ENCODE measurements at regions not wholly inside any gene's neighbourhood (a gene's known extent, or its start where the extent isn't known, plus 50 kb on each side); places are given as distances from the start of the nearest gene placed in this dataset.
A peak's percentile ranks its signal among the peaks of the same experiment; 100 is the strongest.

DNA sequence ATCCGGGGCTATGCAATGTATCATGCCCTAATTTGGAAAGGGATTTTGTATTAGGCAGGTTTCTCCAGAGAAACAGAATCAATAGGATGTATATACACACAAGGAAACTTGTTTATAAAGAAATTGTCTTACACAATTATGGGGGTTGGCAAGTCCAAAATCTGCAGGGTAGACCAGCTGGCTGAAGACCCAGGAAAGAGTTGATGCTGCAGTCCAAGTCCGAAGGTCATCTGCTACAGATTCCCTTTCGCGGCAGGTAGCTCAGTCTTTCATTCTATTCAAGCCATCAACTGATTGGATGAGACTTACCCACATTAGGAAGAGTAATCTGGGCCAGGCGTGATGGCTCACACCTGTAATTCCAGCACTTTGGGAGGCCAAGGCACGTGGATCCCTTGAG is 54.6 kb upstream of the CXADR start:
- H3K36me3 Mint-ChIP-seq, result no peaks in the 10 kb centered on the region
- no peak overlapping the region for H3K27ac Mint-ChIP-seq
- H3K9me3 Mint-ChIP-seq, result no peaks in the 10 kb centered on the region
- POLR2A ChIA-PET, result no interaction called here
- H3K4me3 Mint-ChIP-seq, result no peak overlapping the region
- DNase-seq (no peak), ATAC-seq (ENCODE audit: low read depth) (no peak)
- H3K4me1 Mint-ChIP-seq, result peaks cover 5% of the 10 kb centered on the region
- peaks cover 11% of the 10 kb centered on the region for H3K27me3 Mint-ChIP-seq

DNA sequence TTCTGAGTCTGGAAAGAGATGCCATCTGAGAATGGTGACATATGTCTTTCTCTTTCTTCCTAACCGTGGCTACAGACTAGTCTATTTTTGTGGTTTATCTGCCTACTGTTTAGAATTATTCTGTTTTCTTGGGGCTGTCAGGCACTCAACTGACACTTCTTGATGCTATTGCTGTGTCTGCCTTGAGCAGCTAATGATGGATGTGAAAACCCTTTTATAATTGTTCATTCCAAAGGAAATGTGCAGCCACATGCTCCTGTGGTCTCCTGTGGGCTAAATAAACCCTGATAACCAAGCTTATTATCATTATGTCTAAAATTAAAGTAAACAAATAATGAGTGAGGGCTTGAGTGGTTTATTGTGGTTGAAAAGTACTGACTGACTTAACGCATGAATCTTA is 52.7 kb upstream of the CXADR start:
- no peak overlapping the region for H3K4me3 Mint-ChIP-seq
- no peaks in the 10 kb centered on the region for H3K36me3 Mint-ChIP-seq
- no peaks in the 10 kb centered on the region for H3K9me3 Mint-ChIP-seq
- ATAC-seq (ENCODE audit: low read depth) (no peak), DNase-seq (no peak)
- no peaks in the 10 kb centered on the region for H3K4me1 Mint-ChIP-seq
- no peaks in the 10 kb centered on the region for H3K27me3 Mint-ChIP-seq
- POLR2A ChIA-PET, result no interaction called here
- no peak overlapping the region for H3K27ac Mint-ChIP-seq

DNA sequence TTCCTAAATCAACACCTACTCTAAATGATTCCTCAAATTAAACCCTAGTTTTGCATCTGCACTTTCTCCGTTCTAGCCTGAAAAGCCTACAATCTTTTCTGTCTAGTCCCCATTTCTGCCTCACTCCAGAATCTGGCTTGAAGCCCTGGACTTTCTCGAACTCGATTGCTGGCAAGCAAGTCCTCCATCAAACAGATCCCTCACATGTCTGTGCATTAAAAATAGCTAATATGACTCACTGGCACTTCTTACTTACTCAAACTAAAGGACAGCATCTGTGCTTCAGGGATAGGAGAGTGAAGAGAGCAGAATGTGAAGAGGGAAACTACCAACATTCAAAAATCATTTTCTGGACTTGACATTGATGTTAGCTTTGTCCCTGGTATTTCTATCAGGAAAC is 51.8 kb upstream of the CXADR start:
- no peaks in the 10 kb centered on the region for H3K9me3 Mint-ChIP-seq
- ATAC-seq (ENCODE audit: low read depth) (no peak), DNase-seq (no peak)
- H3K4me3 Mint-ChIP-seq, result no peak overlapping the region
- no peaks in the 10 kb centered on the region for H3K36me3 Mint-ChIP-seq
- H3K27ac Mint-ChIP-seq, result no peak overlapping the region
- no peaks in the 10 kb centered on the region for H3K27me3 Mint-ChIP-seq
- POLR2A ChIA-PET, result no interaction called here
- no peaks in the 10 kb centered on the region for H3K4me1 Mint-ChIP-seq

DNA sequence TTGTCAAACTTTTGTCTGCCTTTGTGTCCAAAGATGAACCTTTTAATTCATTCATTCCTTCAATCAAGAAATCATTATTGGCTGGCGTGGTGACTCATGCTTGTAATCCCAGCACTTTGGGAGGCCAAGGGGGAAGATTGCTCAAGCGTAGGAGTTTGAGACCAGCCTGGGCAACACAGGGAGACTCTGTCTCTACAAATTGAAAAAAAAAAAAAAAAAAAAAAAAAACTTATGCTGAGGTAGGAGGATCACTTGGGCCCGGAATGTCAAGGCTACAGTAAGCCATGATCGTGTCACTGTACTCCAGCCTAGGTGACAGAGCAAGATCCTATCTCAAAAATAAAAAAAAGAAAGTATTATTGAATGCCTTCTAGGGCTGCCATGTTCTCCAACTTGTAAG is 51.3 kb upstream of the CXADR start:
- no peaks in the 10 kb centered on the region for H3K9me3 Mint-ChIP-seq
- no peaks in the 10 kb centered on the region for H3K36me3 Mint-ChIP-seq
- DNase-seq (no peak), ATAC-seq (ENCODE audit: low read depth) (no peak)
- no peak overlapping the region for H3K4me3 Mint-ChIP-seq
- H3K27ac Mint-ChIP-seq, result no peak overlapping the region
- no peaks in the 10 kb centered on the region for H3K4me1 Mint-ChIP-seq
- no peaks in the 10 kb centered on the region for H3K27me3 Mint-ChIP-seq
- POLR2A ChIA-PET, result no interaction called here

- Mint-ChIP-seq H3K4me1 (no peaks in the 10 kb centered on the region), H3K36me3 (no peaks in the 10 kb centered on the region), H3K4me3 (no peak overlapping the region), H3K27ac (no peak overlapping the region), H3K9me3 (no peaks in the 10 kb centered on the region), H3K27me3 (no peaks in the 10 kb centered on the region)
- DNase-seq (no peak), ATAC-seq (ENCODE audit: low read depth) (no peak)
- POLR2A ChIA-PET, result no interaction called here
Observed at GRCh38 chr21:17462276-17462981, 50.4 kb upstream of the CXADR start.

Small RNA genes in the stretch of these regions (microRNA-seq; reads per million reads assigned to microRNA genes)
- gene MIR125B2 (2.1 reads per million), gene MIR99A (167 reads per million, percentile 63 among the genes with 10 or more reads in this experiment), gene MIRLET7C (42.1 reads per million, percentile 43 among the genes with 10 or more reads in this experiment)
